ENCODE measurements at regions not wholly inside any gene's neighbourhood (a gene's known extent, or its start where the extent isn't known, plus 50 kb on each side); places are given as distances from the start of the nearest gene placed in this dataset.
"Not testable (repeated sequence)": the region's sequence is repeated elsewhere in the genome, so short reads cannot be mapped to it uniquely, and the experiment has no call there.

- H3K9me3 ChIP-seq (ENCODE audit: control insufficient read depth in 2 of 2, low read length in 2 of 2): no peaks in the 10 kb centered on the region
- DNase-seq: no peak
- no peaks in the 10 kb centered on the region for H3K36me3 Mint-ChIP-seq
- H3K27ac Mint-ChIP-seq: no peak overlapping the region
- H3K4me1 ChIP-seq (ENCODE audit: control insufficient read depth, insufficient read depth, low read length, poor library complexity, severe bottlenecking): no peaks in the 10 kb centered on the region
- H3K36me3 ChIP-seq (ENCODE audit: control insufficient read depth, insufficient read depth, low read length): no peaks in the 10 kb centered on the region
- no peaks in the 10 kb centered on the region for H3K27me3 Mint-ChIP-seq
- H3K4me1 Mint-ChIP-seq: no peaks in the 10 kb centered on the region
- ATAC-seq (ENCODE audit: low read depth in 2 of 2): no peak
- H3K9me3 Mint-ChIP-seq: peaks cover 0 to 3% (median 0%) of the 10 kb centered on the region in 7 donors
- no peak overlapping the region for H3K27ac ChIP-seq (ENCODE audit: insufficient read depth, low read length, poor library complexity, severe bottlenecking)
- no peaks in the 10 kb centered on the region for H3K27me3 ChIP-seq (ENCODE audit: control insufficient read depth, insufficient read depth, low read length)
- no peak overlapping the region for H3K4me3 ChIP-seq (ENCODE audit: low read depth, low read length)
- H3K4me3 Mint-ChIP-seq: no peak overlapping the region
Measured at GRCh38 chr3:190941694-190942260, 79.3 kb upstream of the GMNC start.

GRCh38 chr3:190934616-190935015 lies 72.1 kb upstream of the GMNC start:
- H3K9me3 Mint-ChIP-seq: peaks cover 0 to 13% (median 0%) of the 10 kb centered on the region in 7 donors
- not testable (repeated sequence) for H3K36me3 Mint-ChIP-seq; H3K4me3 ChIP-seq (ENCODE audit: low read depth, low read length); H3K36me3 ChIP-seq (ENCODE audit: control insufficient read depth, insufficient read depth, low read length); ATAC-seq (ENCODE audit: low read depth in 2 of 2); H3K4me3 Mint-ChIP-seq; DNase-seq; H3K27me3 ChIP-seq (ENCODE audit: control insufficient read depth, insufficient read depth, low read length); H3K4me1 Mint-ChIP-seq; H3K4me1 ChIP-seq (ENCODE audit: control insufficient read depth, insufficient read depth, low read length, poor library complexity, severe bottlenecking); H3K27ac Mint-ChIP-seq; H3K27ac ChIP-seq (ENCODE audit: insufficient read depth, low read length, poor library complexity, severe bottlenecking); H3K9me3 ChIP-seq (ENCODE audit: control insufficient read depth in 2 of 2, low read length in 2 of 2); H3K27me3 Mint-ChIP-seq

GRCh38 chr3:190926619-190927018 lies 64.1 kb upstream of the GMNC start:
- Mint-ChIP-seq H3K4me3 (no peak overlapping the region), H3K27me3 (no peaks in the 10 kb centered on the region), H3K4me1 (no peaks in the 10 kb centered on the region), H3K36me3 (no peaks in the 10 kb centered on the region), H3K9me3 (peaks cover 0 to 5% (median under 1%) of the 10 kb centered on the region in 7 donors), H3K27ac (no peak overlapping the region)
- H3K27me3 ChIP-seq (ENCODE audit: control insufficient read depth, insufficient read depth, low read length): no peaks in the 10 kb centered on the region
- H3K36me3 ChIP-seq (ENCODE audit: control insufficient read depth, insufficient read depth, low read length): no peaks in the 10 kb centered on the region
- H3K4me3 ChIP-seq (ENCODE audit: low read depth, low read length): no peak overlapping the region
- no peaks in the 10 kb centered on the region for H3K4me1 ChIP-seq (ENCODE audit: control insufficient read depth, insufficient read depth, low read length, poor library complexity, severe bottlenecking)
- no peak overlapping the region for H3K27ac ChIP-seq (ENCODE audit: insufficient read depth, low read length, poor library complexity, severe bottlenecking)
- no peaks in the 10 kb centered on the region for H3K9me3 ChIP-seq (ENCODE audit: control insufficient read depth in 2 of 2, low read length in 2 of 2)
- DNase-seq (no peak), ATAC-seq (ENCODE audit: low read depth in 2 of 2) (no peak)

GRCh38 chr3:190912736-190913135 lies 50.2 kb upstream of the GMNC start:
- H3K4me1 Mint-ChIP-seq: no peaks in the 10 kb centered on the region

More at GRCh38 chr3:190912736-190913135, 50.2 kb upstream of the GMNC start:
- H3K27me3 Mint-ChIP-seq: no peaks in the 10 kb centered on the region
- DNase-seq: no peak
- H3K27ac Mint-ChIP-seq: no peak overlapping the region
- peaks cover 0 to 2% (median 0%) of the 10 kb centered on the region in 7 donors for H3K9me3 Mint-ChIP-seq
- no peaks in the 10 kb centered on the region for H3K36me3 Mint-ChIP-seq
- no peak overlapping the region for H3K27ac ChIP-seq (ENCODE audit: insufficient read depth, low read length, poor library complexity, severe bottlenecking)
- H3K4me1 ChIP-seq (ENCODE audit: control insufficient read depth, insufficient read depth, low read length, poor library complexity, severe bottlenecking): no peaks in the 10 kb centered on the region
- no peak for ATAC-seq (ENCODE audit: low read depth in 2 of 2)
- H3K4me3 Mint-ChIP-seq: no peak overlapping the region
- no peak overlapping the region for H3K4me3 ChIP-seq (ENCODE audit: low read depth, low read length)
- H3K36me3 ChIP-seq (ENCODE audit: control insufficient read depth, insufficient read depth, low read length): no peaks in the 10 kb centered on the region
- H3K9me3 ChIP-seq (ENCODE audit: control insufficient read depth in 2 of 2, low read length in 2 of 2): no peaks in the 10 kb centered on the region
- H3K27me3 ChIP-seq (ENCODE audit: control insufficient read depth, insufficient read depth, low read length): no peaks in the 10 kb centered on the region

All from CD4-positive, CD25-positive, alpha-beta regulatory T cell (primary cell).